HG03196 (cell line): ENCODE measurements at regions not wholly inside any gene's neighbourhood (a gene's known extent, or its start where the extent isn't known, plus 50 kb on each side); places are given as distances from the start of the nearest gene placed in this dataset.

Experiments used
- ATAC-seq: cut with Tn5 transposase; IDR thresholded peaks from one replicate; pipeline ENCODE4 v1.9.1; 2021; ENCODE audit not compliant: unreplicated experiment

DNA sequence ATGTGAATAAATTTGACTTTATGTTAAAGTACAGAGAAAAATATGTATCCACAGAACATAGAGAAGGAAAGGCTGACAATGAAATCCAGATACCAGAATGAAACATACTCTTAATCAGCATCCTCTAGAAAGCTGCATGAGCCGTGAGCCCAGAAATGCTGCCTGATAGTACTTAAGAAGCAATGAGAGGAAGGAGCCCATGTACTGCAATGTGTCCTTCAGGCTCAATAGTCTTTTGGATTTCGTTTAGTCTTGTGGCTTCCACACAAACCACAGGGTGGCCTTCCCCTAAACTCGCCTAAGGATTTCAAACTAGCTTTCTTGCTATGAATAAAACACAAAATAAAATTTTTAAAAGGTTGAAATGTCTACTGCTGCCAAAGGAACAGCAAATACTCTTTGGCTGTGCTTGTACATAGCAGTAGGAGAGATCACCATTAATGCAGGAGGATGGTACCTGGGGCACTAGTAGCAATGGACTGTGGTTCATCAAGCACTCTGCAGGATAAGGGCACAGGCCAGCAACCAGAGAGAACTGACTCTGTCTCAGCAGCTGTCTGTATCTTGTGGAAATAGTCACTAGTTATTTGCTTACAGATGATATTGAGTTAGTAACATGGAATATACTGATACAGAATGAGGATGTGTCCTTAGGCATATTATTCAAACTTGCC, 988.3 kb upstream of the LRFN5 start:
- no peak for ATAC-seq

GRCh38 chr14:40616579-40616978, 990.1 kb upstream of the LRFN5 start:
- ATAC-seq = no peak

- ATAC-seq = no peak
Observed at GRCh38 chr14:40601063-40601462, 1005.6 kb upstream of the LRFN5 start.

- ATAC-seq = no peak
Observed at GRCh38 chr14:40599725-40600124, 1007.0 kb upstream of the LRFN5 start.

DNA sequence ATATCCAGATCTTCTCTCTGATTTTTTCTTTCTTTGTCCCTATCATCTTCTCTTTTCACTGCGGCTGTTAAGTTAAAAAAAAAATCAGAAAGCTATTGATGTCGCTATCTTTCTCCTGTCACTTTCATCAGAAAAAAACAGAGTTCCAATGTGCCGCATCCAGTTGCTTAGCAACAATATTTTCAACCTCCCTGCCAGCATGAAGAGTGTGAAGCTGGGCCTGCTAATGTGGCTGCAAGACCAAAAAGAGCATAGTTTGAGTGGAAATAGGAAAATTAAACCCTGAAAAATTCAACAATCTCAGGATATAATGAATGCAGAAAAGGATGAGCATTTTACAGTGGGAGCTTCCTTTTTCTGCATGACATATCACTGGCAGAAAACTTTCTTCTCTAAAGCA, 1025.4 kb upstream of the LRFN5 start:
- ATAC-seq = no peak

GRCh38 chr14:40576880-40577478, 1029.7 kb upstream of the LRFN5 start:
- ATAC-seq = no peak

- ATAC-seq = no peak
Observed at GRCh38 chr14:40574780-40575179, 1031.9 kb upstream of the LRFN5 start.

GRCh38 chr14:40525314-40525713, 1081.4 kb upstream of the LRFN5 start:
- ATAC-seq = no peak

DNA sequence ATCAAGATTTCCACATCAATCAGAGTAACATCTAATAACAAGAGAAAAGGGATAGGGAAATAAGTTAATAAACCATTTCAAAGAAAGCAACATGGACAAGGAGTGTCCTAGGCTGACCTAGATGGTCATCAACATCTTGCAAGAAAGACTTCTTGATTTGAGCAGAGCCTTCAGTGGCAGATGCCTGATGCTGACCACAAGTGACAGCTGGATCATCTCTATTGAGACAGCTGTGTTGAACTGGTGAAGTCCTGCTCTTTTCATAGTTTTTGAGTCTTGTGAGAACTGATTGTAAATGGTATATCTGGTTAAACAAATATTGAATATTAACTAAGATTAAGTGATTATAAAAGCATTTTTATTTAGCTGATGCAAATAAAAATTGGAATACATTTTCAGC, 1083.6 kb upstream of the LRFN5 start:
- ATAC-seq = no peak

DNA sequence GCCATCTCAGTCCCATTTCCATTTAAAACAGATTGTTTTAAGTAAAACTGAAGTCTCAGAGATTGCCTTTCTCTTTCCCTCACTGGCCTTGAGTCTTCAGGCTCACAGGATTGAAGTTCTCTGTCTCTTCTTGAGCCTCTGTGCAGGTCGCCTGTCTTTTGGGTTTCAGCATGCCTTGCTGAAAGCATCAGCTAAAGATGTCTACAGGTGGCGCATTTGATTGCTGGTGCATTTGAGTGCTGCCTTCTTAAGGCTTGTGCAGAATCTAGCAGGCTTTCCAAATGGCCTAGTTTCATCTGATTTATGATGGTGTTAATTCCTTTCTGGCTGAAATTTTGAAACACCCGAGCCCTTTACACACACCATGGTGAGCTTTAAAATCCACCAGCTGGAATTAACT, 1062.2 kb upstream of the FBXO33 start:
- ATAC-seq = no peak

- no peak for ATAC-seq
Observed at GRCh38 chr14:40487824-40488223, 1055.6 kb upstream of the FBXO33 start.

DNA sequence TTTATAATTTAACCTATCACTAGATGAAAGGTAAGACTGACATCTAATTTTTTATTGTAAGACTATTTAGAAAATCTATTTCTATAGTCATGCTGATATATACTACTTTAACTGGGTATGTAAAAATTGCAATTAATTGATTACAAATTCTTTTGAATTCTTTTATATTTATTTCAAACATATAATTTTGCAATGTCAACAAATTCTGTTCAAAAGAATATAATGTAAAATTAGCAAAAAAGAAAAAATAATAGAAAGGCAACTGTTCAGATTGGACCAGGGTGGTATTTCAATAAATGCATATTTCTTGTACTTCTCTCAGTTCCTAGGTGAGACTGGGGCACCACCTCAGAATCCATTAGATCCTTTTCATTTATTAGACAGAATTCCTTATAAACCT, 1053.5 kb upstream of the FBXO33 start:
- ATAC-seq = no peak

DNA sequence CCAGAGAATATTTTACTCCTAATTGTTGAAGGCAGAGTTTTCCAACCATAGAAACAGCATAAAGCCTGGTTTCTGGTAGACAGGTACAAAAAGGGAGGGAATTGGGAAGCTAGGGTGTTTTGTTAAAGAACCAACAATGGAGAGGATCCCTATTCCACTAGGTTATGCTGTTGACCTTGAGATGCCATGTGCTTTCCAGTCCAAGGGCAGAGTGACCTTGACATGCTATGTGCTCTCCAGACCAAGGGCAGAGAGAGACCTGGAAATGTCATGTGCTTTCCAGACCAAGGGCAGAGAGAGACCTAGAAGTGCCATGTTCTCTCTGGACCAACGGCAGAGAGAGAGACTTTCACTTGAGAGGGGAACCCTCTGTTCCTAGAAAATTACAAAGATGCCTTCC, 1043.8 kb upstream of the FBXO33 start:
- no peak for ATAC-seq

DNA sequence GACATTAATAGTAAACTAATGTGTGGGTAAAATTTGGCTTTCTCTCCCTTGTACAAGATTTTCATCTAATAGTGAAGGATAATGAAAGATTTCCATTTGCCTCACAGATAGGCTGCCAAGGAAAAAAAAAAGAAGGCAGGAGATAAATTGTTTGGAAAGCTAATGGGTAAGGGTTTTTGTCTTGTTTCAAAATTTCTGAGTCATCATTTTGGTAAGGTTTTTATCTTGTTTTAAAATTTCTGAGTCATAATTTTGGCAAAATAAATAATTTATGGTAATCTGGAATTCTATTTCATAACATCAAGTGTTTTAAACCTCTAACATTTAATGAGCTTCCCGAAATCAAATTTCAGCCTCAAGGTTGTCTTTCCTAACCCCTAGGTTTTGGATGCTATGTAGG, 1035.7 kb upstream of the FBXO33 start:
- ATAC-seq = no peak

DNA sequence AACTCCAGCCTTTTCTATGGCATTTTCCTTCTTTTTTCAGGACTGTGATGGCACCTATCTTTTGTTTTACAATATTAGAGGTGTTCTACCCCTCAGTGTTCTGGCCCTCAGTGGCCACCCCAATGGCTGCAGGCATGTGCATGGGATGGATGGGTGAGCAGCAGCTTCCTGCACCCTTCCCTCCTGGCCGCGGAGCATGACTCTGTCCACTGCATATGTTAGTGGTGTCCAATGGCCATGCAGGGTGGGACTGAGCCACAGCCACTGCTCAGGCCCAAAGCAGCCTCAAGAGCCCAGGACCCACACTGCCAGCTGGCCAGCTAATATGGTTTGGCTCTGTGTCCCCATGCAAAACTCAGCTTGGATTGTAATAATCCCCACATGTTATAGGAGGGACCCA, 1032.3 kb upstream of the FBXO33 start:
- no peak for ATAC-seq

- no peak for ATAC-seq
Observed at GRCh38 chr14:40463886-40464285, 1031.7 kb upstream of the FBXO33 start.

- no peak for ATAC-seq
Observed at GRCh38 chr14:40452674-40453073, 1020.4 kb upstream of the FBXO33 start.

DNA sequence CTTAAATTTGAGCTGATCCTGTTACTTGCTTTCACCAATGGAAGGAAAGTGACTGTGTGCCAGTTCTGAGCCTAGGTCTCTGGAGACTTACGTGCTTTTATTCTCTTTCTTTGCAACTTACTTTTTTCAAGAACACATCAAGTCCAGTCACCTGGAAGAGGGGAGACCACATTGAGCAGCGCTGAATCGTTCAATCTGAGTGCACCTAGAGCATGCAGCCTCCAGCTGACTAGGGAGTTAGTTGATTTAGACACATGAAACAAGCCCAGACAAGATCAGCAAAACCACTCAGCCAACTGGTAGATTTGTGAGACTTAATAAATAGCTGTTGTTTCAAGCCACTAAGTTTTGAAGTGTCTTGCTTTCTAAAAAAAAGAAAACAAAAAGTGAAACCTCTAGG, 1014.8 kb upstream of the FBXO33 start:
- no peak for ATAC-seq

GRCh38 chr14:40445020-40445419, 1012.8 kb upstream of the FBXO33 start:
- no peak for ATAC-seq

DNA sequence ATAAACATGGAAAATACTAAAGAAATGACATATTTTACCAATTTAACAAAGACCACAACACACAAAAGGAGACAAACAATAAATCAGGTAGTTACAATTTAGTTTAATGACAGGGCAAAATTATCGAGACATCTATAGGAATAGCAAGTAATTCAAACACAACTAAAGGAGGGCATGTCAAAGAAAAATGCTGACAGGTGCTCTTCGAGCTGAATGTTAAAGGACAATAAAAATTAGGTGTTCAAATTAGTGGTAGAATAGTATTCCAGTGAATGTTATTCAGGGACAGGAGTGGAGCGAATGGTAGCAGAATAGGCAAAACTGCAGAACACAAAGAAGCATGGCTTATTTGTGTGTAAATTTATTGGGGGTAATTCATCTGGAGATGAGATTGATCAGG, 1004.3 kb upstream of the FBXO33 start:
- no peak for ATAC-seq

DNA sequence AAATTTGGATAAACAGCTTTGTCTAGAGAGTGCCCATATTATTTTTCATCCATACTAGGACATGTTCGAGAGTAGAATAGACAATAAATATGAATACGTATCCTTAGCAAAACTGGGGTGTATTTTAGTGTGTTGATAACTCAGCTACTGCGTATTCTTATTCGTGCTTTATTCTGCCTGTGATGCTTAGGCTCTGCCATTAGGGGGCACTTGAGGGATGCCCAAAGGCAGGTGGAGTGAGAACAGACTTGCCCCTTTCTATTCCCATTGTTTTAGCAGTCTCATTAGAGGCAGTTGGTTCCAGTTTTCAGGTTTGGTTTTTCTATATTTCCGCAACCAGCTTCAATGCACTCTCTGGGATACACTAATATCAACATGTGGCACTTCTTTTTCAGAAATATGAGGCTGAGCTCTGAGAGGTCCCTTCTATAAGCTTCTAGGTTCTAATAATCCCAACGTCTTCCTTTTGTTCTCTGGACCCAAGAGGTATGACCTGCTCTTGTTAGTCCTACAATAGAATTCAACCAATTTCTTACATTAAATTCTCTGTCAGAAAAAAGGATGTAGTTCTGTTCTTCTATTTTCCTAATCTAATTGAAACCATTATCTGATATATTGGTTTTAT, 985.7 kb upstream of the FBXO33 start:
- ATAC-seq = peak; percentile 55

GRCh38 chr14:40416565-40416964, 984.3 kb upstream of the FBXO33 start:
- ATAC-seq = no peak

DNA sequence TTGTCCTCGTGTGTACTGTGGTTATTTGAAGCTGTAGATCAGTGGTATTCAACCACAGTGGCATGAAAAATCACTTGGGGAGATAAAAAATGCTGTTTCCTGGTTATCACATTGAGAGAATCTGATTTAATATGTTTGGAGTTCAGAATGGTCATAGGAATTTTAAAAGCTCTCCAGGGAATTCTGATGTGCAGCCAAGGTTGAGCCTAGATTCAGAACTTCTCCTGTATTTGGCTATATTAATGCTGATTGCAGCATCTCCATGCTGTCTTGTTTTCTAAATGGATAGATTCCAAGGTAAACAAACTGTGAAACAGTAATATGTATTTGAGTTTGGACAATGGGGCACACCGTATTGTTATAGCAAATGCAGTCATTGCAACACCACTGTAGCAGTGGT, 982.2 kb upstream of the FBXO33 start:
- no peak for ATAC-seq
